HL-60 (cell line): ENCODE measurements at regions not wholly inside any gene's neighbourhood (a gene's known extent, or its start where the extent isn't known, plus 50 kb on each side); places are given as distances from the start of the nearest gene placed in this dataset.

Source experiments
- GABPA ChIP-seq: IDR thresholded peaks from 2 replicates; pipeline ENCODE4 v1.6.1; 2012; ENCODE audit warnings: low read depth
- SPI1 ChIP-seq: IDR thresholded peaks from 2 replicates; pipeline ENCODE4 v1.6.1; 2012; ENCODE audit warnings: low read depth, mild to moderate bottlenecking, borderline replicate concordance
- TF ChIP-seq, protein P1 (sequence below): IDR thresholded peaks from 2 replicates; pipeline ENCODE4 v1.6.1; 2012; ENCODE audit warnings: low read depth; ENCODE audit not compliant: insufficient replicate concordance
- TF ChIP-seq, protein P2 (sequence below): IDR thresholded peaks from one replicate; pipeline ENCODE4 v1.5.1; 2011; ENCODE audit warnings: low read length, control low read depth, inconsistent platforms; ENCODE audit not compliant: insufficient read depth

- TF ChIP-seq, protein P1, sequence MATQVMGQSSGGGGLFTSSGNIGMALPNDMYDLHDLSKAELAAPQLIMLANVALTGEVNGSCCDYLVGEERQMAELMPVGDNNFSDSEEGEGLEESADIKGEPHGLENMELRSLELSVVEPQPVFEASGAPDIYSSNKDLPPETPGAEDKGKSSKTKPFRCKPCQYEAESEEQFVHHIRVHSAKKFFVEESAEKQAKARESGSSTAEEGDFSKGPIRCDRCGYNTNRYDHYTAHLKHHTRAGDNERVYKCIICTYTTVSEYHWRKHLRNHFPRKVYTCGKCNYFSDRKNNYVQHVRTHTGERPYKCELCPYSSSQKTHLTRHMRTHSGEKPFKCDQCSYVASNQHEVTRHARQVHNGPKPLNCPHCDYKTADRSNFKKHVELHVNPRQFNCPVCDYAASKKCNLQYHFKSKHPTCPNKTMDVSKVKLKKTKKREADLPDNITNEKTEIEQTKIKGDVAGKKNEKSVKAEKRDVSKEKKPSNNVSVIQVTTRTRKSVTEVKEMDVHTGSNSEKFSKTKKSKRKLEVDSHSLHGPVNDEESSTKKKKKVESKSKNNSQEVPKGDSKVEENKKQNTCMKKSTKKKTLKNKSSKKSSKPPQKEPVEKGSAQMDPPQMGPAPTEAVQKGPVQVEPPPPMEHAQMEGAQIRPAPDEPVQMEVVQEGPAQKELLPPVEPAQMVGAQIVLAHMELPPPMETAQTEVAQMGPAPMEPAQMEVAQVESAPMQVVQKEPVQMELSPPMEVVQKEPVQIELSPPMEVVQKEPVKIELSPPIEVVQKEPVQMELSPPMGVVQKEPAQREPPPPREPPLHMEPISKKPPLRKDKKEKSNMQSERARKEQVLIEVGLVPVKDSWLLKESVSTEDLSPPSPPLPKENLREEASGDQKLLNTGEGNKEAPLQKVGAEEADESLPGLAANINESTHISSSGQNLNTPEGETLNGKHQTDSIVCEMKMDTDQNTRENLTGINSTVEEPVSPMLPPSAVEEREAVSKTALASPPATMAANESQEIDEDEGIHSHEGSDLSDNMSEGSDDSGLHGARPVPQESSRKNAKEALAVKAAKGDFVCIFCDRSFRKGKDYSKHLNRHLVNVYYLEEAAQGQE = no peak
- TF ChIP-seq, protein P2, sequence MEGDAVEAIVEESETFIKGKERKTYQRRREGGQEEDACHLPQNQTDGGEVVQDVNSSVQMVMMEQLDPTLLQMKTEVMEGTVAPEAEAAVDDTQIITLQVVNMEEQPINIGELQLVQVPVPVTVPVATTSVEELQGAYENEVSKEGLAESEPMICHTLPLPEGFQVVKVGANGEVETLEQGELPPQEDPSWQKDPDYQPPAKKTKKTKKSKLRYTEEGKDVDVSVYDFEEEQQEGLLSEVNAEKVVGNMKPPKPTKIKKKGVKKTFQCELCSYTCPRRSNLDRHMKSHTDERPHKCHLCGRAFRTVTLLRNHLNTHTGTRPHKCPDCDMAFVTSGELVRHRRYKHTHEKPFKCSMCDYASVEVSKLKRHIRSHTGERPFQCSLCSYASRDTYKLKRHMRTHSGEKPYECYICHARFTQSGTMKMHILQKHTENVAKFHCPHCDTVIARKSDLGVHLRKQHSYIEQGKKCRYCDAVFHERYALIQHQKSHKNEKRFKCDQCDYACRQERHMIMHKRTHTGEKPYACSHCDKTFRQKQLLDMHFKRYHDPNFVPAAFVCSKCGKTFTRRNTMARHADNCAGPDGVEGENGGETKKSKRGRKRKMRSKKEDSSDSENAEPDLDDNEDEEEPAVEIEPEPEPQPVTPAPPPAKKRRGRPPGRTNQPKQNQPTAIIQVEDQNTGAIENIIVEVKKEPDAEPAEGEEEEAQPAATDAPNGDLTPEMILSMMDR = no peak
- TF ChIP-seq GABPA (no peak), SPI1 (no peak)
These were observed 303.0 kb upstream of the ZFHX3 start for GRCh38 chr16:73350707-73351452.
